SK-N-MC (cell line): ENCODE measurements at regions not wholly inside any gene's neighbourhood (a gene's known extent, or its start where the extent isn't known, plus 50 kb on each side); places are given as distances from the start of the nearest gene placed in this dataset.

ENCODE experiments used
- EZH2 ChIP-seq: fragments of 200-600 bp; sonication (generic); IDR thresholded peaks from one replicate; pipeline ENCODE4 v1.6.1; 2017; ENCODE audit warnings: antibody characterized with exemption
- FOXP2 ChIP-seq: optimal IDR thresholded peaks from 2 replicates; pipeline ENCODE3; 2011; ENCODE audit warnings: mild to moderate bottlenecking, moderate library complexity; ENCODE audit not compliant: insufficient read depth; ENCODE audit errors: extremely low read length, control extremely low read depth
- POLR2AphosphoS5 ChIP-seq: IDR thresholded peaks from 2 replicates; pipeline ENCODE4 v1.6.1; 2012; ENCODE audit warnings: mild to moderate bottlenecking, low read depth, low read length, borderline replicate concordance

DNA sequence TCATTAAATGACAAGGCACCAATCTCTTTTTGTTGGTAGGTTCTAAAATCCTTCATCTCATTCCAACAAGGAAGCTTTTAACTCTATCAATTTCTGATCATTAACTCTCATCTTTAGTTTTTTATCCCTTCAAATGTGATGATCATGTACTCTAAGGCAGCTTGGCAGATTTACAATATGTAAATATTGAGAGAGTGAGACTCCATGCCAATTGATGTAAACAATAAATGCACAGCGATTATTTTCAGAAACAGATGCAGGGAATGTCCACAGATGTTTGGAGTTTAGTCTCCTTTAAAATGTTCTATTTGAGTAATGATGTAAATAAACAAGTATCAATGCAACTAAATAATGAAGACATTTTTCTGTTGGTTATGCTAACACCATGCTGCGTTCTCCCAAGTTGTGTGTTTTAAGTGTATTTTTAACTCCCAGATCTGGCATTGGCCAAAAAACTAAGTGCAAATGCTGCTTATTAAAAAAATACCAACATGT, 213.8 kb downstream of the AHR start:
- TF ChIP-seq EZH2, result no peak
- TF ChIP-seq POLR2AphosphoS5, result no peak
- no peak for TF ChIP-seq FOXP2
